ENCODE measurements at regions not wholly inside any gene's neighbourhood (a gene's known extent, or its start where the extent isn't known, plus 50 kb on each side); places are given as distances from the start of the nearest gene placed in this dataset.

GRCh38 chr6:54018722-54019121, 92.5 kb upstream of the MLIP start:
- TF ChIP-seq POLR2A (IDR thresholded peaks at IDR 0.05; ENCODE audit: low read depth, low read length) (no peak), POLR2AphosphoS5 (IDR thresholded peaks at IDR 0.05; ENCODE audit: low read depth, low read length) (no peak), TAF1 (IDR thresholded peaks at IDR 0.05; ENCODE audit: borderline replicate concordance, low read depth, low read length) (no peak)

Measured in GM12892 (cell line).